Spleen (tissue), 7 donors: ENCODE measurements at regions not wholly inside any gene's neighbourhood (a gene's known extent, or its start where the extent isn't known, plus 50 kb on each side); places are given as distances from the start of the nearest gene placed in this dataset.

Experiments used
- POLR2A ChIP-seq, 3 donors: fragments of 450-650 bp; IDR thresholded peaks; one replicate each; pipeline ENCODE4 v1.5.1; 2017; ENCODE audit warnings: antibody characterized with exemption in 3 of 3, mild to moderate bottlenecking in 1 of 3
- POLR2AphosphoS5 ChIP-seq, 3 donors: sonication (generic); formaldehyde crosslinking; IDR thresholded peaks; one replicate each; pipeline ENCODE4 v1.5.1; 2017; ENCODE audit warnings: antibody characterized with exemption in 3 of 3
- TF ChIP-seq, protein P1 (sequence below), 11 experiments: fragments of 200-600 bp in 7 of 11; fragments of 450-650 bp in 4 of 11; sonication (generic) in 4 of 11; IDR thresholded peaks in 8 of 11; conservative IDR thresholded peaks in 3 of 11; 1 replicate in 7 of 11; 2 replicates in 4 of 11; pipeline versions ENCODE4 v1.4.0 to v1.8.0; 2016 to 2021; ENCODE audit warnings: antibody characterized with exemption in 11 of 11, inconsistent platforms in 4 of 11, mild to moderate bottlenecking in 1 of 11
- donor health status: DM: no; HTN: no; CAD: no; lungs with moderate emphysema.
- donor health status: DM: no; HTN: no; CAD: no.
- donor health status: DM: no; HTN: no; CAD: no.

DNA sequence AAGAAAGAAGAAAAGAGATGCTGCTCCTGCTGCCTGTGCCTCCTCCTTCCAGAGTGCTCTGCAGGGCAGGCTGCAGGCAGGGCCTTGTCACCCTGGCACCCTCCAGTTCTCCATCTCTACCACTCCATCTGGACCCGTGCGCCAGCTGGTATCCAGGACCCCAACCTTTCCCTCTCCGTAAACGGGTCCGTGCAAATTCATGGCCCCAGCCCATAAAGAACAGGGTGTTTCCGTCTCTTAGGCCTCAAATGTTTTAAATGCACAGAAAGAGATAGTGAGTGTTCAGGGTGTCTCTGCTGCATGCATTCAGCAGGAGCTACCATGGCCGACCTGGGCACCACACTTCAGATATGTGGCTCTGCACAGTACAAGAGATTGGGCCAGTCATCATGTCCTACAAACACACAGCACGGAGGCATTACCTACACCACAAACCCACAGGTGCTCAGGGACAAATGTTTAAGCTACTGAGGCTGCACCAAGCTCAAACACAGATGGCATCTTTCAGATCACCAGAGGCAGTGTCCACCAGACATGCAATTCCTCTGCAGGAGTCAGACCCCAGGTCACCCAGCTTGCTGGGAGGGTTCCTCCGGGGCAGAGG is 258.1 kb downstream of the DLL1 start:
- TF ChIP-seq, protein P1, sequence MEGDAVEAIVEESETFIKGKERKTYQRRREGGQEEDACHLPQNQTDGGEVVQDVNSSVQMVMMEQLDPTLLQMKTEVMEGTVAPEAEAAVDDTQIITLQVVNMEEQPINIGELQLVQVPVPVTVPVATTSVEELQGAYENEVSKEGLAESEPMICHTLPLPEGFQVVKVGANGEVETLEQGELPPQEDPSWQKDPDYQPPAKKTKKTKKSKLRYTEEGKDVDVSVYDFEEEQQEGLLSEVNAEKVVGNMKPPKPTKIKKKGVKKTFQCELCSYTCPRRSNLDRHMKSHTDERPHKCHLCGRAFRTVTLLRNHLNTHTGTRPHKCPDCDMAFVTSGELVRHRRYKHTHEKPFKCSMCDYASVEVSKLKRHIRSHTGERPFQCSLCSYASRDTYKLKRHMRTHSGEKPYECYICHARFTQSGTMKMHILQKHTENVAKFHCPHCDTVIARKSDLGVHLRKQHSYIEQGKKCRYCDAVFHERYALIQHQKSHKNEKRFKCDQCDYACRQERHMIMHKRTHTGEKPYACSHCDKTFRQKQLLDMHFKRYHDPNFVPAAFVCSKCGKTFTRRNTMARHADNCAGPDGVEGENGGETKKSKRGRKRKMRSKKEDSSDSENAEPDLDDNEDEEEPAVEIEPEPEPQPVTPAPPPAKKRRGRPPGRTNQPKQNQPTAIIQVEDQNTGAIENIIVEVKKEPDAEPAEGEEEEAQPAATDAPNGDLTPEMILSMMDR (IDR thresholded peaks at IDR 0.05 in 8 of 11, conservative IDR thresholded peaks at IDR 0.05 in 3 of 11): no peak
- TF ChIP-seq POLR2A (IDR thresholded peaks at IDR 0.05) (no peak), POLR2AphosphoS5 (IDR thresholded peaks at IDR 0.05) (no peak)
